ENCODE measurements at regions not wholly inside any gene's neighbourhood (a gene's known extent, or its start where the extent isn't known, plus 50 kb on each side); places are given as distances from the start of the nearest gene placed in this dataset.

DNA sequence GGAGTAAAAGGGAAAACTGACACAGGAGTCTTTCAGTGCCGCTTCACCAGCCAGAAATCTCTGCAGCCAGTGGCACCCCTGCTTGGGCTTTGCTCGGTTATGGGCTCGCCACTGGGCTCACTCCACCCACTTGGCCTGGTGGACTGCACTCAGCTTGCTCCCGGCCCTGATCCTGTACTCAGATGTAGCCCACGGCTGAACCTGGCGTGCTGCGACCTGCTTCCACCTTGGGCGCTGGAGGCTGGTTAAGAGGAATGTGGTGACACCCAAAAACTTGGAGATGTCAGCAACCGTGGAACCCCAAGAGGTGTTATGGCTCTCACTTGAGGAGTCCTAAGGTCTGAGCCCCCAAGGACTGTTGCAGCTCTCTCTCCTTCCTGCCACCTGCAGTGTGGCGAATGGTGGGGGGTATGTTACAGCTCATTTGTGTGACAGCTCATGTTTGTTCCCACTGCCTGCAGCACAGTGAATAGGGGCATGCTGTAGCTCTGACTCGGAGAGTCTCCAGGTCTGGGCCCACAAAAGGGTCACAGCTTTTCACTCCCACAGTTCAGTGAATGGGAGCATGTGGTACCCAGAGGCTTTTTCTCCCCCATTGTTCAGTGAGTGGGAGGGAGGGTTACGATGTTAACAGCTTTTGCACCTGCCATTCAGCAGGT lies 1124.5 kb upstream of the ATXN8OS start:
- Histone ChIP-seq H3K27ac (no peak overlapping the region), H3K9me3 (no peaks in the 10 kb centered on the region), H3K4me1 (no peaks in the 10 kb centered on the region), H3K4me2 (no peak overlapping the region), H3K4me3 (no peak overlapping the region)
- ChIA-PET CTCF (no interaction called here), POLR2A (no interaction called here)
- no peak for DNase-seq (ENCODE audit: low read depth in 1 of 2, low spot score in 1 of 2)
- no peak for ATAC-seq
- TF ChIP-seq SMC3 (IDR thresholded peaks at IDR 0.05): no peak
- FAIRE-seq: no peak
- WGBS (ENCODE audit: missing lambda C conversion rate): 34% methylated on average over 10 of the region's 12 CpGs

DNA sequence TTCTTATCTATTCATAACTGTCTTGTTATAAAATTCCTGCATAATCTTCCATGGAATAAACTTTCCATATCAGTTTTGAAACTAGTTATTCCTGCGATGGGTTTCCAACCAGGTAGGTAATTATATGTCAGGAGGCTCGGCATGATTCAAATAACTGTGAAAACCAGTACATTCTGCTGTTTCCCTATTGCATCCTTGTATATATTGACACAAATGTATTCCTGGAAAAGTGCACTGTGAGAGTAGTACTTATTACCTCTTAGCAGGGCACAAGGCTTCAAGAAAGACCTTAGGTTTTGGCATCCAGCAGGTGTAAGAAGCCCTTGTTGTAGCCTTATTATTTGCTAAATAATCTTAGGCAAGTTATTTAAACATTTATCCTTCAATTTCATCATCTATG lies 1131.3 kb upstream of the ATXN8OS start:
- Histone ChIP-seq H3K27ac (no peak overlapping the region), H3K9me3 (no peaks in the 10 kb centered on the region), H3K4me1 (no peaks in the 10 kb centered on the region), H3K4me3 (no peak overlapping the region), H3K4me2 (no peak overlapping the region)
- FAIRE-seq: no peak
- no peak for DNase-seq (ENCODE audit: low read depth in 1 of 2, low spot score in 1 of 2)
- CTCF ChIA-PET: no interaction called here
- 10% methylated on average over 2 of the region's 2 CpGs for WGBS (ENCODE audit: missing lambda C conversion rate)
- no peak for ATAC-seq
- POLR2A ChIA-PET: no interaction called here
- TF ChIP-seq HOXB5 (CRISPR knock-in tag; IDR thresholded peaks at IDR 0.05) (no peak), HOXA7 (CRISPR knock-in tag; IDR thresholded peaks at IDR 0.05) (no peak), EHMT2 (IDR thresholded peaks at IDR 0.05; ENCODE audit: low read depth) (no peak), CBX2 (IDR thresholded peaks at IDR 0.05; ENCODE audit: borderline replicate concordance, low read depth) (no peak), ZSCAN20 (CRISPR knock-in tag; IDR thresholded peaks at IDR 0.05) (no peak)

- no peaks in the 10 kb centered on the region for H3K9me3 ChIP-seq
- H3K4me2 ChIP-seq: no peak overlapping the region
- ATAC-seq (no peak), FAIRE-seq (no peak), DNase-seq (ENCODE audit: low read depth in 1 of 2, low spot score in 1 of 2) (no peak)
- TF ChIP-seq MAX (IDR thresholded peaks at IDR 0.05): no peak
- no peak for TF ChIP-seq BCL3 (IDR thresholded peaks at IDR 0.05)
- no peak for TF ChIP-seq CBX8 (IDR thresholded peaks at IDR 0.05)
- no peak for TF ChIP-seq HEYL (CRISPR knock-in tag; IDR thresholded peaks at IDR 0.05)
- no peak for TF ChIP-seq ZNF302 (CRISPR knock-in tag; IDR thresholded peaks at IDR 0.05)
- TF ChIP-seq HOXA7 (CRISPR knock-in tag; IDR thresholded peaks at IDR 0.05): no peak
- TF ChIP-seq, protein P1, sequence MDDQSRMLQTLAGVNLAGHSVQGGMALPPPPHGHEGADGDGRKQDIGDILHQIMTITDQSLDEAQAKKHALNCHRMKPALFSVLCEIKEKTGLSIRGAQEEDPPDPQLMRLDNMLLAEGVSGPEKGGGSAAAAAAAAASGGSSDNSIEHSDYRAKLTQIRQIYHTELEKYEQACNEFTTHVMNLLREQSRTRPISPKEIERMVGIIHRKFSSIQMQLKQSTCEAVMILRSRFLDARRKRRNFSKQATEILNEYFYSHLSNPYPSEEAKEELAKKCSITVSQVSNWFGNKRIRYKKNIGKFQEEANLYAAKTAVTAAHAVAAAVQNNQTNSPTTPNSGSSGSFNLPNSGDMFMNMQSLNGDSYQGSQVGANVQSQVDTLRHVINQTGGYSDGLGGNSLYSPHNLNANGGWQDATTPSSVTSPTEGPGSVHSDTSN (IDR thresholded peaks at IDR 0.05): no peak
- TF ChIP-seq, protein P2, sequence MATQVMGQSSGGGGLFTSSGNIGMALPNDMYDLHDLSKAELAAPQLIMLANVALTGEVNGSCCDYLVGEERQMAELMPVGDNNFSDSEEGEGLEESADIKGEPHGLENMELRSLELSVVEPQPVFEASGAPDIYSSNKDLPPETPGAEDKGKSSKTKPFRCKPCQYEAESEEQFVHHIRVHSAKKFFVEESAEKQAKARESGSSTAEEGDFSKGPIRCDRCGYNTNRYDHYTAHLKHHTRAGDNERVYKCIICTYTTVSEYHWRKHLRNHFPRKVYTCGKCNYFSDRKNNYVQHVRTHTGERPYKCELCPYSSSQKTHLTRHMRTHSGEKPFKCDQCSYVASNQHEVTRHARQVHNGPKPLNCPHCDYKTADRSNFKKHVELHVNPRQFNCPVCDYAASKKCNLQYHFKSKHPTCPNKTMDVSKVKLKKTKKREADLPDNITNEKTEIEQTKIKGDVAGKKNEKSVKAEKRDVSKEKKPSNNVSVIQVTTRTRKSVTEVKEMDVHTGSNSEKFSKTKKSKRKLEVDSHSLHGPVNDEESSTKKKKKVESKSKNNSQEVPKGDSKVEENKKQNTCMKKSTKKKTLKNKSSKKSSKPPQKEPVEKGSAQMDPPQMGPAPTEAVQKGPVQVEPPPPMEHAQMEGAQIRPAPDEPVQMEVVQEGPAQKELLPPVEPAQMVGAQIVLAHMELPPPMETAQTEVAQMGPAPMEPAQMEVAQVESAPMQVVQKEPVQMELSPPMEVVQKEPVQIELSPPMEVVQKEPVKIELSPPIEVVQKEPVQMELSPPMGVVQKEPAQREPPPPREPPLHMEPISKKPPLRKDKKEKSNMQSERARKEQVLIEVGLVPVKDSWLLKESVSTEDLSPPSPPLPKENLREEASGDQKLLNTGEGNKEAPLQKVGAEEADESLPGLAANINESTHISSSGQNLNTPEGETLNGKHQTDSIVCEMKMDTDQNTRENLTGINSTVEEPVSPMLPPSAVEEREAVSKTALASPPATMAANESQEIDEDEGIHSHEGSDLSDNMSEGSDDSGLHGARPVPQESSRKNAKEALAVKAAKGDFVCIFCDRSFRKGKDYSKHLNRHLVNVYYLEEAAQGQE (IDR thresholded peaks at IDR 0.05): no peak
- TF ChIP-seq SMC3 (IDR thresholded peaks at IDR 0.05): no peak
- no peak for TF ChIP-seq CTCF (IDR thresholded peaks at IDR 0.05)
- TF ChIP-seq KDM5A (IDR thresholded peaks at IDR 0.05): no peak
- TF ChIP-seq PHF8 (IDR thresholded peaks at IDR 0.05; ENCODE audit: borderline replicate concordance, low read depth): no peak
- no peak for TF ChIP-seq HMGXB4 (CRISPR knock-in tag; IDR thresholded peaks at IDR 0.05; ENCODE audit: borderline replicate concordance)
- no peak for TF ChIP-seq BHLHE40 (IDR thresholded peaks at IDR 0.05; ENCODE audit: low read depth, low read length)
- TF ChIP-seq, protein P3, sequence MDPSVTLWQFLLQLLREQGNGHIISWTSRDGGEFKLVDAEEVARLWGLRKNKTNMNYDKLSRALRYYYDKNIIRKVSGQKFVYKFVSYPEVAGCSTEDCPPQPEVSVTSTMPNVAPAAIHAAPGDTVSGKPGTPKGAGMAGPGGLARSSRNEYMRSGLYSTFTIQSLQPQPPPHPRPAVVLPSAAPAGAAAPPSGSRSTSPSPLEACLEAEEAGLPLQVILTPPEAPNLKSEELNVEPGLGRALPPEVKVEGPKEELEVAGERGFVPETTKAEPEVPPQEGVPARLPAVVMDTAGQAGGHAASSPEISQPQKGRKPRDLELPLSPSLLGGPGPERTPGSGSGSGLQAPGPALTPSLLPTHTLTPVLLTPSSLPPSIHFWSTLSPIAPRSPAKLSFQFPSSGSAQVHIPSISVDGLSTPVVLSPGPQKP (IDR thresholded peaks at IDR 0.05; ENCODE audit: low read depth, low read length): no peak
- no peak for TF ChIP-seq MYC (IDR thresholded peaks at IDR 0.05; ENCODE audit: borderline replicate concordance, low read length)
- no peak for TF ChIP-seq NPAS2 (CRISPR knock-in tag; IDR thresholded peaks at IDR 0.05; ENCODE audit: borderline replicate concordance)
- no peak for TF ChIP-seq HOXB5 (CRISPR knock-in tag; IDR thresholded peaks at IDR 0.05)
- ChIA-PET POLR2A (no interaction called here), CTCF (no interaction called here)
- no peaks in the 10 kb centered on the region for H3K4me1 ChIP-seq
- no peak overlapping the region for H3K27ac ChIP-seq
- no peak overlapping the region for H3K4me3 ChIP-seq
Measured at GRCh38 chr13:68970532-68970931, 1137.1 kb upstream of the ATXN8OS start.
